GM19455 (cell line): ENCODE measurements at regions not wholly inside any gene's neighbourhood (a gene's known extent, or its start where the extent isn't known, plus 50 kb on each side); places are given as distances from the start of the nearest gene placed in this dataset.
"Not testable (repeated sequence)": the region's sequence is repeated elsewhere in the genome, so short reads cannot be mapped to it uniquely, and the experiment has no call there.

ENCODE experiments used
- ATAC-seq: cut with Tn5 transposase; IDR thresholded peaks from one replicate; pipeline ENCODE4 v1.9.1; 2021; ENCODE audit not compliant: unreplicated experiment

- no peak for ATAC-seq
Observed at GRCh38 chr1:177646757-177647730, 322.8 kb downstream of the SEC16B start.

- ATAC-seq, result no peak
Observed at GRCh38 chr1:177645491-177646190, 324.2 kb downstream of the SEC16B start.

GRCh38 chr1:177640687-177641086 is 329.2 kb downstream of the SEC16B start:
- ATAC-seq, result no peak

- not testable (repeated sequence) for ATAC-seq
Observed at GRCh38 chr1:177634151-177634550, 335.7 kb downstream of the SEC16B start.

GRCh38 chr1:177632923-177633615 is 336.8 kb downstream of the SEC16B start:
- ATAC-seq, result no peak

GRCh38 chr1:177631770-177632169 is 338.1 kb downstream of the SEC16B start:
- no peak for ATAC-seq

GRCh38 chr1:177629526-177629925 is 340.3 kb downstream of the SEC16B start:
- no peak for ATAC-seq

GRCh38 chr1:177627148-177627910 is 342.5 kb downstream of the SEC16B start:
- no peak for ATAC-seq

GRCh38 chr1:177620636-177621190 is 349.1 kb downstream of the SEC16B start:
- ATAC-seq, result no peak

GRCh38 chr1:177615251-177615650 is 354.6 kb downstream of the SEC16B start:
- no peak for ATAC-seq

GRCh38 chr1:177611402-177611801 is 358.5 kb downstream of the SEC16B start:
- ATAC-seq, result no peak

- no peak for ATAC-seq
Observed at GRCh38 chr1:177609953-177610352, 359.9 kb downstream of the SEC16B start.

- ATAC-seq, result no peak
Observed at GRCh38 chr1:177600936-177601335, 368.9 kb downstream of the SEC16B start.

- ATAC-seq, result no peak
Observed at GRCh38 chr1:177600321-177600720, 369.5 kb downstream of the SEC16B start.

GRCh38 chr1:177597393-177597792 is 372.5 kb downstream of the SEC16B start:
- ATAC-seq, result no peak

GRCh38 chr1:177596485-177596884 is 373.4 kb downstream of the SEC16B start:
- no peak for ATAC-seq

GRCh38 chr1:177593105-177593504 is 376.8 kb downstream of the SEC16B start:
- ATAC-seq, result no peak

GRCh38 chr1:177592624-177593023 is 377.2 kb downstream of the SEC16B start:
- ATAC-seq, result no peak

GRCh38 chr1:177591155-177591554 is 378.7 kb downstream of the SEC16B start:
- ATAC-seq, result no peak

- no peak for ATAC-seq
Observed at GRCh38 chr1:177589166-177589565, 380.7 kb downstream of the SEC16B start.
